ENCODE measurements at regions not wholly inside any gene's neighbourhood (a gene's known extent, or its start where the extent isn't known, plus 50 kb on each side); places are given as distances from the start of the nearest gene placed in this dataset.

DNA sequence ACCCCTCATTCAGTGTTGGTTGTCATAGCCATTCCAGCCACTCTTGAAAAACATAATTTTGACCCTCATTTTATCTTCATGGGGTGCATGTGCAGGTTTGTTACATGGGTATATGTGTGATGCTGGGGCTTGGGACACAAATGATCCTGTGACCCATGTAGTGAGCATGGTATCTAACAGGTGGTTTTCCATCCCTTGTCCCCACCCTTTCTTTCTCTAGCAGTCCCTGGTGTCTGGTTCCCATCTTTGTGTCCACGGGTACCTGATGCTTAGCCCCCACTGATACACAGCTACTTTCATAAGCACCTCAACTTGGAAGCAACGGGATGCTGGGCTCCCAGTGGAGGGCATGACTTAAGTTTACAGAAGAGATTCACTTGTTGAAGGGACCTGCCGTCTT, 373.5 kb downstream of the UQCRFS1 start:
- no peak for TF ChIP-seq POLR2A (IDR thresholded peaks at IDR 0.05)
- TF ChIP-seq, protein P1, sequence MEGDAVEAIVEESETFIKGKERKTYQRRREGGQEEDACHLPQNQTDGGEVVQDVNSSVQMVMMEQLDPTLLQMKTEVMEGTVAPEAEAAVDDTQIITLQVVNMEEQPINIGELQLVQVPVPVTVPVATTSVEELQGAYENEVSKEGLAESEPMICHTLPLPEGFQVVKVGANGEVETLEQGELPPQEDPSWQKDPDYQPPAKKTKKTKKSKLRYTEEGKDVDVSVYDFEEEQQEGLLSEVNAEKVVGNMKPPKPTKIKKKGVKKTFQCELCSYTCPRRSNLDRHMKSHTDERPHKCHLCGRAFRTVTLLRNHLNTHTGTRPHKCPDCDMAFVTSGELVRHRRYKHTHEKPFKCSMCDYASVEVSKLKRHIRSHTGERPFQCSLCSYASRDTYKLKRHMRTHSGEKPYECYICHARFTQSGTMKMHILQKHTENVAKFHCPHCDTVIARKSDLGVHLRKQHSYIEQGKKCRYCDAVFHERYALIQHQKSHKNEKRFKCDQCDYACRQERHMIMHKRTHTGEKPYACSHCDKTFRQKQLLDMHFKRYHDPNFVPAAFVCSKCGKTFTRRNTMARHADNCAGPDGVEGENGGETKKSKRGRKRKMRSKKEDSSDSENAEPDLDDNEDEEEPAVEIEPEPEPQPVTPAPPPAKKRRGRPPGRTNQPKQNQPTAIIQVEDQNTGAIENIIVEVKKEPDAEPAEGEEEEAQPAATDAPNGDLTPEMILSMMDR (IDR thresholded peaks at IDR 0.05): no peak
